DOHH2 (cell line): ENCODE measurements at regions not wholly inside any gene's neighbourhood (a gene's known extent, or its start where the extent isn't known, plus 50 kb on each side); places are given as distances from the start of the nearest gene placed in this dataset.

Experiments
- CTCF ChIP-seq: fragments of 200-600 bp; sonication (generic); IDR thresholded peaks from one replicate; pipeline ENCODE4 v1.5.1; 2014; ENCODE audit warnings: antibody characterized with exemption, mild to moderate bottlenecking, low read depth, low read length; ENCODE audit not compliant: poor library complexity, severe bottlenecking
- EZH2phosphoT487 ChIP-seq: fragments of 200-600 bp; sonication (generic); IDR thresholded peaks from 2 replicates; pipeline ENCODE4 v1.6.1; 2017; ENCODE audit warnings: borderline replicate concordance, mild to moderate bottlenecking, antibody characterized with exemption, low read length, moderate library complexity, mixed read lengths

- TF ChIP-seq CTCF (no peak), EZH2phosphoT487 (no peak)
Measured at GRCh38 chr13:30108913-30109237, 198.5 kb downstream of the KATNAL1 start.
